ENCODE measurements at regions not wholly inside any gene's neighbourhood (a gene's known extent, or its start where the extent isn't known, plus 50 kb on each side); places are given as distances from the start of the nearest gene placed in this dataset.

DNA sequence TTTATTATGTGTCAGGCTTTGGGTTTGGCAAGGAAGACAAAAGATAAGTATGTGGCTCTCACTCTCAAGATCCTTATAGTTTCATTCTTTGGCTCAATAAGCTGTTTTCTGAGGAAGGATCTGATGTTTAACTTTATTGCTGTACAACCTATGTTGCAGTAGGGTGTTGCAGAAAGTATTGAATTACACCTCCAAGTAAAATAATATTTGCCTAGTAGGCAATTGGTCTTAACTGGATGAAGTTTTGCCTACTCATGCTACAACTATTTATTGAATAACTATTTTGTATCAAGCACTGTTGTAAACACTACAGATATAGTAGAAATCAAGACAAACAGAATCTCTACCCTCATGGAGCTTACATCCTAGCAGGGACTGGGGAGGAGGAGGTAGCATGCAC, 169.7 kb downstream of the TAF11L14 start:
- TF ChIP-seq CTCF (conservative IDR thresholded peaks at IDR 0.05; ENCODE audit: low read depth, low read length) (no peak), SMC3 (IDR thresholded peaks at IDR 0.05; ENCODE audit: low read depth, low read length) (no peak), ELK1 (IDR thresholded peaks at IDR 0.05; ENCODE audit: borderline replicate concordance, low read depth, low read length) (no peak), POLR2A (IDR thresholded peaks at IDR 0.05; ENCODE audit: low read depth, low read length) (no peak), MXI1 (IDR thresholded peaks at IDR 0.05; ENCODE audit: borderline replicate concordance, low read depth, low read length) (no peak)

All from IMR-90 (cell line).